SW480 (cell line): ENCODE measurements at regions not wholly inside any gene's neighbourhood (a gene's known extent, or its start where the extent isn't known, plus 50 kb on each side); places are given as distances from the start of the nearest gene placed in this dataset.
"Not testable (repeated sequence)": the region's sequence is repeated elsewhere in the genome, so short reads cannot be mapped to it uniquely, and the experiment has no call there.

Source experiments
- DNase-seq: peaks from one replicate; pipeline ENCODE4 v3.0.0-alpha.2; 2016; ENCODE audit warnings: low spot score

GRCh38 chr4:66554826-66555225 is 884.5 kb upstream of the EPHA5 start:
- no peak for DNase-seq

- not testable (repeated sequence) for DNase-seq
These were observed 875.0 kb upstream of the EPHA5 start for GRCh38 chr4:66545301-66545700.

GRCh38 chr4:66544281-66544680 is 874.0 kb upstream of the EPHA5 start:
- DNase-seq = no peak

- DNase-seq = no peak
These were observed 869.5 kb upstream of the EPHA5 start for GRCh38 chr4:66539745-66540144.

- DNase-seq = no peak
These were observed 854.5 kb upstream of the EPHA5 start for GRCh38 chr4:66524781-66525180.

- no peak for DNase-seq
These were observed 852.0 kb upstream of the EPHA5 start for GRCh38 chr4:66522244-66522643.

- no peak for DNase-seq
These were observed 846.7 kb upstream of the EPHA5 start for GRCh38 chr4:66516940-66517339.

- no peak for DNase-seq
These were observed 836.7 kb upstream of the EPHA5 start for GRCh38 chr4:66506985-66507384.

GRCh38 chr4:66501997-66502396 is 831.7 kb upstream of the EPHA5 start:
- no peak for DNase-seq

GRCh38 chr4:66490729-66491128 is 820.4 kb upstream of the EPHA5 start:
- no peak for DNase-seq

- DNase-seq = no peak
These were observed 819.6 kb upstream of the EPHA5 start for GRCh38 chr4:66489783-66490452.

- DNase-seq = no peak
These were observed 819.1 kb upstream of the EPHA5 start for GRCh38 chr4:66489370-66489769.

GRCh38 chr4:66486068-66486467 is 815.8 kb upstream of the EPHA5 start:
- no peak for DNase-seq

- DNase-seq = no peak
These were observed 811.9 kb upstream of the EPHA5 start for GRCh38 chr4:66482186-66482585.

GRCh38 chr4:66475596-66475995 is 805.3 kb upstream of the EPHA5 start:
- DNase-seq = no peak

- no peak for DNase-seq
These were observed 794.8 kb upstream of the EPHA5 start for GRCh38 chr4:66465111-66465510.

GRCh38 chr4:66462890-66463289 is 792.6 kb upstream of the EPHA5 start:
- not testable (repeated sequence) for DNase-seq

- DNase-seq = no peak
These were observed 781.5 kb upstream of the EPHA5 start for GRCh38 chr4:66451741-66452140.

GRCh38 chr4:66443008-66443407 is 772.7 kb upstream of the EPHA5 start:
- no peak for DNase-seq

GRCh38 chr4:66439508-66439907 is 769.2 kb upstream of the EPHA5 start:
- DNase-seq = no peak

- no peak for DNase-seq
These were observed 763.4 kb upstream of the EPHA5 start for GRCh38 chr4:66433706-66434105.

- no peak for DNase-seq
These were observed 760.6 kb upstream of the EPHA5 start for GRCh38 chr4:66430856-66431255.

- DNase-seq = no peak
These were observed 759.0 kb upstream of the EPHA5 start for GRCh38 chr4:66429276-66429675.

- no peak for DNase-seq
These were observed 746.1 kb upstream of the EPHA5 start for GRCh38 chr4:66416425-66416824.

- no peak for DNase-seq
These were observed 733.9 kb upstream of the EPHA5 start for GRCh38 chr4:66404141-66404540.
